ENCODE measurements at regions not wholly inside any gene's neighbourhood (a gene's known extent, or its start where the extent isn't known, plus 50 kb on each side); places are given as distances from the start of the nearest gene placed in this dataset.

DNA sequence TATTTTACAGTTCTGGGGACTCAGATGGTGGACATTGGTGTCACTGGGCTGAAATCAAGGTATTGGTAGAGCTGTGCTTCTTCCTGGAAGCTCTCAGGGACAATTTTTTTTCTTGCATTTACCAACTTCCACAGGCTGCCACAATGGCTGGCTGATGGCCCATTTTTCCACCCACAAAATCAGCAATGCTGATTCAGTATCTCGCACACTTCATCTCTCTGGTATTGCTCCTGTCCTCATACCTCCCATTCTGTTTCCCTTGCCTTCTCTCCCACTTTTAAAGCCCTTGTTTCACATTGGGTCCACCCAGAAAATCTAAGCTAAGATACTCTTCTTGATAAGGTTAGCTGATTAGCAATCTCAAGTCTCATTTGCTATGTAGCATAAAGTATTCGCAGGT is 530.9 kb upstream of the POM121L12 start:
- DNase-seq (ENCODE audit: extremely low spot score): no peak
- ChIA-PET POLR2A (no interaction called here), CTCF (no interaction called here)
- TF ChIP-seq, protein P1, sequence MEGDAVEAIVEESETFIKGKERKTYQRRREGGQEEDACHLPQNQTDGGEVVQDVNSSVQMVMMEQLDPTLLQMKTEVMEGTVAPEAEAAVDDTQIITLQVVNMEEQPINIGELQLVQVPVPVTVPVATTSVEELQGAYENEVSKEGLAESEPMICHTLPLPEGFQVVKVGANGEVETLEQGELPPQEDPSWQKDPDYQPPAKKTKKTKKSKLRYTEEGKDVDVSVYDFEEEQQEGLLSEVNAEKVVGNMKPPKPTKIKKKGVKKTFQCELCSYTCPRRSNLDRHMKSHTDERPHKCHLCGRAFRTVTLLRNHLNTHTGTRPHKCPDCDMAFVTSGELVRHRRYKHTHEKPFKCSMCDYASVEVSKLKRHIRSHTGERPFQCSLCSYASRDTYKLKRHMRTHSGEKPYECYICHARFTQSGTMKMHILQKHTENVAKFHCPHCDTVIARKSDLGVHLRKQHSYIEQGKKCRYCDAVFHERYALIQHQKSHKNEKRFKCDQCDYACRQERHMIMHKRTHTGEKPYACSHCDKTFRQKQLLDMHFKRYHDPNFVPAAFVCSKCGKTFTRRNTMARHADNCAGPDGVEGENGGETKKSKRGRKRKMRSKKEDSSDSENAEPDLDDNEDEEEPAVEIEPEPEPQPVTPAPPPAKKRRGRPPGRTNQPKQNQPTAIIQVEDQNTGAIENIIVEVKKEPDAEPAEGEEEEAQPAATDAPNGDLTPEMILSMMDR (IDR thresholded peaks at IDR 0.05; ENCODE audit: control extremely low read depth, extremely low read depth, low read depth, missing control alignments): no peak

DNA sequence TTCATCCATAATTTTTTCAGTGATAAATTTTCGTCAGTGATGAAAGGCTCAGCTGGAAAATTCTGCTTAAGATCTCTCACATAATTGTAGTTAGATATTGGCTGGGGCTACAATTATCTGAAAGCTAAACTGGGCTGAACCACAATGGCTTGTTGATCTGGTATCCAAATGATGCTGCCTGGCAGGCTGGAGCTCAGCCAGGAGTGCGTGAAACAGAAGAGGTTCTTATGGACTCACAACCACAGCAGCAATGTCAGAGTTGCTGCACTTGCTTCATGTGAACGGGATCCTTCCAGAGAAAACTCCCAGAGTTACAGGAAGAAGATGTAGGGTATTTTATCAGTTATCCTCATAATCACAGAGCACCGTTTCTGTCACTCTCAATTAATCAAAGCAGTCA is 533.2 kb upstream of the POM121L12 start:
- POLR2A ChIA-PET: no interaction called here
- TF ChIP-seq, protein P1 (IDR thresholded peaks at IDR 0.05; ENCODE audit: control extremely low read depth, extremely low read depth, low read depth, missing control alignments): no peak
- CTCF ChIA-PET: no interaction called here
- no peak for DNase-seq (ENCODE audit: extremely low spot score)

DNA sequence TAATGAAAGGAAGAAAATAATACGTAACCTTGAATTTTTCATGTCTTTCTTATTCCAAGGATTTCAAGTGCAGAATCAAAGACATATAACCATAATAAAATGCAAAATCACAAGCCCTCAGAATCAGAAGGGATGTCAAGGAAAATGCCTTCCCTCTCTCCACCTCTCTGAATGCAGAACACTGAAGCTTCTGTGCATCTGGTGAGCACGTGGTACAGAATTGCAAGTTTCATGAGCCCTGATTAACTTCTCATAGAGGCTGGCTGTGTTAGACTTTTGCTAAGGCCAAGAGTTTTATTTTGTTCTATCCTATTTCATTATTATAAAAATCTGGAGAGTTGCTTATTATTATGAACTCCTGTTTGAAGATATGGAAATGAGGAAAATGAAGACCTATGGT is 533.7 kb upstream of the POM121L12 start:
- ChIA-PET POLR2A (no interaction called here), CTCF (no interaction called here)
- TF ChIP-seq, protein P1 (IDR thresholded peaks at IDR 0.05; ENCODE audit: control extremely low read depth, extremely low read depth, low read depth, missing control alignments): no peak
- no peak for DNase-seq (ENCODE audit: extremely low spot score)

DNA sequence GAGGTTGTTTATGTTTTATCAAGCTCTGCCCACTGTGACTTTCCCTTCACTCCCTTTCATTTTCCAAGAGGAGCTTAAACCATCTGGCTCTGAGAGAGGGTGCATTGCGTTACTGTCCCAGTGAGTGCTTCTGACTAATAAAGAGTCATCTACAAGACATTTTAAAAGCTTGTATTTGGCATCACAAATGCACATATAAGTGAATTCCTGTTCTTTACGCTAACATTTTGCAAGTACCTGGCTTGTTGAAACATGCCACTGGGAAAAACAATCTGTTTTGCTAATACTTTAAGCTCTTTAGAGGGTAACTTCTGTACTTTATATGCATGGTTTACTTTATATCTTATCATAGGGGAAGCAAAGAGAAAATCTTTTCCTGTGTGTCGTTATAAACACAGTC is 534.6 kb upstream of the POM121L12 start:
- CTCF ChIA-PET: no interaction called here
- DNase-seq (ENCODE audit: extremely low spot score): no peak
- TF ChIP-seq, protein P1 (IDR thresholded peaks at IDR 0.05; ENCODE audit: control extremely low read depth, extremely low read depth, low read depth, missing control alignments): no peak
- POLR2A ChIA-PET: no interaction called here

DNA sequence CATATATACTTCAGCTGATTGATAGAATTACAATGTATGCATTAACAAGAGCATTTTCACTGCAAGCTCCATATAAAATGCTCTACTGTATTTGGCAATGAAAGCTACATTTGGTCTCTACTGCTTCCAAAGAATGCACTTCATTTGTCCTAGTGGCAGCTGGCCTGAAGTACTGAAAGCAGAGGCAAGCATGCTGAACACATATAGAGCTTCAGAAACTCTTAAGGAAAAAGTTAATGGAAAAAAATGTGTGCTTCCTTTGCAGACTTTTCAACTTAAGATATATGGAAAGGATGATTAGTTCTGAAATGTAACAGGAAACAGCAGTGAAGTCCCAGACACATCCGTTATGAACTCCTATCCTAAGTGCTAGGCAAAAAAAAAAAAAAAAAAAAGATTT is 537.1 kb upstream of the POM121L12 start:
- no peak for DNase-seq (ENCODE audit: extremely low spot score)
- TF ChIP-seq, protein P1 (IDR thresholded peaks at IDR 0.05; ENCODE audit: control extremely low read depth, extremely low read depth, low read depth, missing control alignments): no peak
- POLR2A ChIA-PET: no interaction called here
- CTCF ChIA-PET: interaction anchor here (1.4 kb wide), 1 partner anchor 19 kb away, joined by 3 read pairs; no protein-coding TSS in a partner anchor

DNA sequence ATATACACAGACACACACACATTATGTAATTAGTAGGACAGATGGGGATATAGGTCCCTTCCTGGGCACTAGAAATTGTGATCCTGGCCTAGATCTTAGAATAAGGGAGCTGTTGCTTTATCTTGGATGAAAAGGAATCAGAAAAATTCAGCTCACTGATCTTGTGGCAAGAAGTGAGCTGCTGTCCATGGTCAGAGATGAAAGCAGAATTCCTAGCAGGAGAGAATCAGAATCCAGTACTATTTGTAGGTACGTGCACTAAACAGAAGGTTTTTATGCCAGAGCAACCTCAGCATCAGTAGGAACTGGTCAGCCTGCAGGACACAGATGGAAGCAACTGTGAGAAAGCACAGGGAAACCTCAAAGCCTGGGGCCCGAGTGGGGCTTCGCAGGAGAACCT is 549.2 kb upstream of the POM121L12 start:
- no peak for DNase-seq (ENCODE audit: extremely low spot score)
- POLR2A ChIA-PET: no interaction called here
- CTCF ChIA-PET: interaction anchor here (1.1 to 1.2 kb wide), 2 partner anchors 8 to 55 kb away, joined by 3 read pairs; no protein-coding TSS in a partner anchor

More for the DNA sequence above, 549.2 kb upstream of the POM121L12 start:
- TF ChIP-seq, protein P1 (IDR thresholded peaks at IDR 0.05; ENCODE audit: control extremely low read depth, extremely low read depth, low read depth, missing control alignments): no peak
